Hematopoietic multipotent progenitor cell treated with erythropoietin and hydrocortisone succinate and interleukin-3 and kit ligand, for 8 days (in vitro differentiated cells): ENCODE measurements at regions not wholly inside any gene's neighbourhood (a gene's known extent, or its start where the extent isn't known, plus 50 kb on each side); places are given as distances from the start of the nearest gene placed in this dataset.
A peak's percentile ranks its signal among the peaks of the same experiment; 100 is the strongest.

Experiments
- DNase-seq: peaks from one replicate; pipeline ENCODE4 v3.0.0-alpha.2; 2015

DNA sequence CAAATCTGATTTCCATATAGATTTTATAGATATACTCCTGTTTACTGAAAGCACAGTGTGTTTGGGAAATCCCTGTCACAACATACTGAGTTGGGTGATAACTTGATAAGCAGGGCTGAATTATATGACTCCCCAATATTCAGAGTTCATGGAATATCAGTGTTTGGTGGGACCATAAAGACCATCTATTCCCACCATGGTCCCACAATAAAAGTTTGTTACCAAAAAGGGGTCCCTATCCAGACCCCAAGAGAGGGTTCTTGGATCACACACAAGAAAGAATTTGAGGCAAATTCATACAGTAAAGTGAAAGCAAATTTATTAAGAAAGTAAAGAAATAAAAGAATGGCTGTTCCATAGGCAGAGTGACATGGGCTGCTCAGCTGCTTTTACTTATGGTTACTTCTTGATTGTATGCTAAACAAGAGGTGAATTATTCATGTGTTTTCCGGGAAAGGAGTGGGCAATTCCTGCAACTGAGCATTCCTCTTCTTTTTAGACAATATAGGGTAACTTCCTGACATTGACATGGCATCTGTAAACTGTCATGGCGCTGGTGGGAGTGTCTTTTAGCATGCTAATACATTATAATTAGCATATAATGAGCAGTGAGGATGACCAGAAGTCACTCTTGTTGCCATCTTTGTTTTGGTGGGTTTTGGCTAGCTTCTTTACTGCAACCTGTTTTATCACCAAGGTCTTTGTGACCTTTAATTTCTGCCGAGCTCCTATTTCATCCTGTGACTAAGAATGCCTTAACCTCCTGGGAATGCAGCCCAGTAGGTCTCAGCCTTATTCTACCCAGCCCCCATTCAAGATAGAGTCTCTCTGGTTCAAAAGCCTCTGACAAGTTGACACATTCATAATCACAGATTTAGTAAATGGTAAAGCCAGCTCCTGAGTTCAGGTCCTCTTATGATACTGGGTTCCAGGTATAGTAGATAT, 240.6 kb upstream of the PDGFD start:
- no peak for DNase-seq

DNA sequence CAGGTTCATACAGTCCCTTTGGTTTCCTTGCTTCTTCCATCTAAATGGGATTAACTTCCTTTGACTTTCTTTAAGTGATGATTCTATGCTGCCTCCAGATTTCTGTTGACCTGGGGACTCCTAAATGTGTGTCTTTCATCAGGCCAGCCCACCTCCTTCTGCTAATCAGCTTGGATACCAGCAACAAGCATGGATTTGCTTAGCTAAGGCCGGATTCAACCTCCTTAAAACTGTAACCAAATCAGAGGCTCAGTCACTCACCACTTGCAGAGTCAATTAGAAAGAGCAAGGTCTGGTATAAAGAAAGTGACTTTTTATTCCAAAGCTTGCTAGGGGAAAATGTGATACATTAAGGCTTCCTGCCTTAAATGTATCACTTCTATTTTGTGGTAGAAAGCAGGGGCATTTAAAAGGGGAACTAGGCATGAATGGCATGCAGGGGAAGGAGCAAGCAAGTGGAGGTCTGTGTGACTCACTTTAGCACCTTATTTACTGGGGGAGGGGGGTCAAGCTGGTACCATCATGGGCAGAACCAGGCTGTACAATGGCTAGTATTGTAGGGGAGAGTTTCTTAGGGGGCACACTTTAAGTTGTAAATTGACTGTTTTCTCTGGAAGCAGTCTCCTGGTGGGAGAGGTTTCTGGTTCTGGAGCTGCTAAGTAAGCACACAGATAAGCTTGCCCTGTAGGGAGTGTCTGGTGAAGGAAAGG, 239.0 kb upstream of the PDGFD start:
- no peak for DNase-seq

DNA sequence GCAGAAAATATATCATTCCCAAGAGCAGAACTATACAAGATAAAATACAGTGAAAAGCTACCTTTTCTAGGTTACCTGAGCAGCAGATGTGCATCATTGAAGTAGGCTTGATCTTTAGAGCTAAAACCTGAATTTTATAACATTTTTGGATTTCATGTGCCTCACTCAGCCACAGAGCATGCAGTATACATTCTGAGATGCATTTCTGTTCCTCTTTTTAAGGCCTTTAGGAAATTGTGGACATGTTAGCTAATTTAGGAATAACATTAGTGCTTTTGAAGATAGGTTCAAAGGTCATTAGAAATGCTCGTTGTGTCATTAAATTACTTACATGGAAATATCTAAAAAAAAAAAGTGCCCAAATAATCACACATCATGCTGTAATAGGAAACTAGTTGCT, 230.6 kb upstream of the PDGFD start:
- no peak for DNase-seq

DNA sequence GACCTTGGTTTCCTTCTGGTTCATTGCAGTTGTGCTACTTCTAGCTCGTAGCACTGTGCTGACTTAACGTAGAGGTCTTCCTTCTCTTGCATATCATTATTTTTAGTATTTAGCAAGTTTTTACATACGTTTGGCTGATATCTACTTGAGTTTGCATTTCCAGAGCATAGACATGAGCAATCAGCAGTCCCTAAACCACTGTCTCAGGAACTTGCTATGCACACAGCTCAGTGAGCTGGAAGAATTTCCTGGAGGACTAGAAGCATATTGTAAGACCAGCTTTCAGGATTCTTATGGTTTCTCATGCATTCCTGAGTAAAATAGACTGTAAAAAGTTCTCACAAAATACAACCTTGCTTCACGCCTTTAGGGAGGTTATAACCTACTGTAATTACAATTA, 226.7 kb upstream of the PDGFD start:
- no peak for DNase-seq

DNA sequence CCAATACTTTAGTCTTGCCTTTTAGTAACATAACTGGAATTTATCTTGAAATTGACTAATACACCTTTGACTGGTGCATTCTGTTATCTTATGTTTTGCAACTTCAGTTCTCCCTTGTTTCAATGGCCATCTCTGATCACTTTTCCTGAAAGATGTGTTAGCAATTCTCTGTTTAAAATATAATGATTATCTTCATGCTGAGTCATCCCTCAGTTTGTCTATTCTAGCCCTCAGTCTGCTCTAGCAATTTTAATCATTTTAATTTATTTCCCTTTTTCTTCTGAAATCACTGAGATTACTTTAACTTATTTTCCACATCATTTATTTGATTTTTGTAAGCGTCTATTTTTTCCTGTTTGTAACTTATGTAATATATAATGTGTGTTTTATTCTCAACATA, 221.9 kb upstream of the PDGFD start:
- no peak for DNase-seq

DNA sequence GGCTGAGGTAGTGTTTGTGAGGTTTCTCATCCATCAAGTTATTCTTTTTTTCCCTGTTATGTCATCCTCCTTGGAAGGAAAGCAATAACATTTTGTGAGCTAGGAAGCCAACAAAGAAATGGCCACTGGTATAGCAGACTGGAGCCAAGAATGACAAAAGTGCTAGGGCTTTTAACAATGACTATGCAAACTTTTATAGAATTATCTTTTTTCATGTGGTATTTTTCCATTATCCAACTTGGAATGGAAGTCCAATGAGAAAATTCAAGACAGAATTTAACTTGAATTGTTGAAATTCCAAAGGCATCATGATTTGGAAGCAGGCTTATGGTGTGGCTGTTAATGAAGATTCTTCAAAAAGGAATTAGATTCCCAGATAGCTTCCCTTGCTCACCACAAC, 216.4 kb upstream of the PDGFD start:
- no peak for DNase-seq

DNA sequence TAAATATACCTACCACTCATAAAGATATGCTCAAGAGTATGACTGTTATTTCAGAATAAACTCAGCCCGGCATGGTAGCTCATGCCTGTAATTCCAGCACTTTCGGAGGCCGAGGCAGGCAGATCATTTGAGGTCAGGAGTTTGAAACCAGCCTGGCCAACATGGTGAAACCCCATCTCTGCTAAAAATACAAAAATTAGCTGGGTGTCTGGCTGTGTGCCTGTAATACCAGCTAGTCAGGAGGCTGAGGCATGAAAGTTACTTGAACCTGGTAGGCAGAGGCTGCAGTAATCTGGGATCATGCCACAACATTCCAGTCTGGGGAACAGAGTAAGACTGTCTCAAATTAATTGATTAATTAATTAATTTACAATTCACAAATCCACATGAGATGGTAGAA, 208.2 kb upstream of the PDGFD start:
- DNase-seq = no peak

DNA sequence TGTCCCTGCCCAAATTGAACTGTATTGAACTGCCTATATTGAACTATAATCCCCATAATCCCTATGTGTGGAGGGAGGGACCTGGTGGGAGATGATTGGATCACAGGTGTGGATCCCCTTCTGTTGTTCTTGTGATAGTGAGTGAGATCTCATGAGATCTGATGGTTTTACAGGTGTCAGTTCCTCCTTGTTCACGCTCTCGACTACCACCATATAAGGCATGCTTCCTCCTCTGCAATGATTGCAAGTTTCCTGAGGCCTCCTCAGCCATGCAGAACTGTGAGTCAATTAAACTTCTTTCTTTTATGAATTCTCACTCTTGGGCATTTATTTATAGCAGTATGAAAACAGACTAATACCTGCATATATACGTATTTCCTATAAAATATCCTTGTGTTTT, 206.5 kb upstream of the PDGFD start:
- no peak for DNase-seq

DNA sequence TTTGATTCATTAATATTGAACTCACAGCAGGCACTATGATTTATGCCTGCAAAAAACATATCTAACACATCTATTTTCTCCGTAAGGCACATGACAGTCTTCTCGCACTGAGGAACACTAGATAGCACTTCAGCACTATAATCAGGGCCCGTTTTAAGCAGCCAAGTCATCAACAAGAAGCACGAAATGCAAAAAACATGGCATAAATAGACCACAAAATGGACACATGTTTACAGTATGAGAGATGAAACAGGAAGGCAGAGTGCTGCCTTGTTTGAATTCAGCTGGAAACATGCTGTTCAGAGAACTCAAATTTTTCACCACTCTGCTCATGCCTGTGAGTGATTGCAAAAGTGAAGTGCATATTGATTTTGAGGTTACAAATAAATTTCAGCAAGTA, 205.8 kb upstream of the PDGFD start:
- no peak for DNase-seq

DNA sequence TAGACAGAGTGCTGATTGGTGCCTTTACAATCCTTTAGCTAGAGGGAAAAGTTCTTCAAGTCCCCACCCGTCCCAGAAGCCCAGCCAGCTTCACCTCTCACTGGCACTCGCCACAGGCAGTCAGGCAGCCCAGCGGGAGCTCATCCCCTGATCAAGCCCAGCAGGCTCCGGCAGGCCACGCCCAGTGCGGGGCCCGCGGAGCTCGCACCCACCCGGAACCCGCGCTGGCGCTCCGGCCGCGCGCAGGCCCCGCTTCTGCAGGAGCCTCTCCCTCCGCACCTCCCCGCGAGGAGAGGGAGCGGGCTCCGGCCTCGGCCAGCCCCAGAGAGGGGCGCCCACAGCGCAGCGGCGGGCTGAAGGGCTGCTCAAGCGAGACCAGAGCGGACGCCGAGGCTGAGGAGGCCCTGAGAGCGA, 202.4 kb upstream of the PDGFD start:
- no peak for DNase-seq

DNA sequence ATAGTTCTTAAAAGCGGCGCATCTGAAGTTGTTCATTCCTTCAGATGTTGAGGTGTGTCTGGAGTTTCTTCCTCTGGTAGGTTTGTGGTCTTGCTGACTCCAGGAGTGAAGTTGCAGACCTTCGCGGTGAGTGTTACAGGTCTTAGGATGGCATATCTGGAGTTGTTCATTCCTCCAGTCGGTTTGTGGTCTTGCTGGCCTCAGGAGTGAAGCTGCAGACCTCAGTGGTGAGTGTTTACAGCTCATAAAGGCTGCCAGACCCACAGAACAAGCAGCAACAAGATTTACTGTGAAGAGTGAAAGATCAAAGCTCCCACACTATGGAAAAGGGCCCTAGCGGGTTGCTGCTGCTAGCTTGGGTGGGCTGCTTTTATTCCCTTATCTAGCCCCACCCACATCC, 201.7 kb upstream of the PDGFD start:
- no peak for DNase-seq

DNA sequence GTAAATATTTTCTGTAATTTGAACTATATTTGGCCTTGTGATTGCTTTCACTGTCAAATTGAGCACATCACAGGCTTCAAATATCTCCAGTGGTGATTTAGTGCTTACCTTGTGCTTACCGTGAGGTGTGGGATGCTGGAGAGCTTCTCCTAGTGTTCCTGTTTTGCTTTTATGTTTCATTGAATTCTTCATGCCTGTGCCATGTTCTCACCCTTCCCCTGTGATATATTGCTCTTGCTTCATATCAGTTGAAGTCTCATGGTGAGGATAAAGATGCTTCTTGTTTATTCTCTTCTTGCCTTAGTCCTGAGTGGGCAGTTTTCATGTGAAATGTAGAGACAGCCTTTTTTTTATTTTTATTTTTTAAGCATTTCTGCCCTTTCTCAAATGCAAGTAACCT, 198.0 kb upstream of the PDGFD start:
- no peak for DNase-seq

DNA sequence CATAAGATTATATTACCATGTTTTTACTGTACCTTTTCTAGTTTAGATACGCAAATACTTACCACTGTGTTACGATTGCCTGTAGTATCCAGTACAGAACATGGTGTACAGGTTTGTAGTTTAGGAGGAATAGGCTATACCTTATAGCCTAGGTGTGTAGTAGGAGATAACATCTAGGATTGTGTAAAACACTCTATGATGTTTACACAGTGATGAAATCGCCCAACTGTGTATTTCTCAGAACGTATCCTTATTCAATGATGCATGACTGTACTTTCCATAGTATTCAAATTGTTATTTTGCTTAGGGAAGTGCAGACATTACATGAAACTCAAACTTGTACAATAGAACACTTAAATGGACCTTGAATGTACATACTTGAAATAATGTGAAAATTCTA, 188.1 kb upstream of the PDGFD start:
- no peak for DNase-seq

DNA sequence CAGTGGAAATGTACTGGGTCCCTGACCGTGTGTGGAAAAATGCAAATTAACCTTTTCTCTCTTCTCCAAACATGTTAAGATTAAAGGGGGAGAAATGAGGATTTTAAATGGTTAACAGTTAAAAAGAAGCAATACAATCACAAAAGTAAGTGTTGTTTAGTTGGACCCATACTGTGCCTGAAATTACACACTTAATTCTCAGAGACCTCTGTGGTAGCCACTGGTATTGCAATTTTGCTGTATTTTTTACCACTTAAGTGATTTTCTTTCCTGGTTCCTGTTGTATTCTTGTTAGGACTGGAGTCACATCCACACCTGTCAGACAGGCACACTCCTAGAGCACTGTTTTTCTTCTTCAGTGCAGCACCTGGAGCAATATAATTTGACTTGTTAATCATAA, 179.6 kb upstream of the PDGFD start:
- no peak for DNase-seq

DNA sequence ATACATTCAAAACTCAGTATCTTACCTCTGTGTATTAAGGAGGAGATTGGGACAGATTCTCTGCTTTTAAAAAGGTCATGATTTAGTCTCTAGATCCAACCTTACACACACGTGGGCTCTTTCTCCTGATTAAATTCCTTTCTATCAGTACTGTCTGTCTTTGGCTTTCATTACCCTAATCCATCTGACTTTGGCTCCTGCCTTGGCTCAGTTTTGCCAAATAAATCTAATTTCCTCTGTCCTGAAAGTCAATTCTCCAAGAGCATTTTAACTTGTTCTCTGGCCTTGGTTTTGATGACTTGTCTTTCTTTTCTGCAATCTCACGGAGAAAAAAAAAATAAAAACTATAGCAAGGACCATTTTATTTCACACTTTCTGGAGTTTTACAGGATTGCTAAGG, 176.6 kb upstream of the PDGFD start:
- no peak for DNase-seq

DNA sequence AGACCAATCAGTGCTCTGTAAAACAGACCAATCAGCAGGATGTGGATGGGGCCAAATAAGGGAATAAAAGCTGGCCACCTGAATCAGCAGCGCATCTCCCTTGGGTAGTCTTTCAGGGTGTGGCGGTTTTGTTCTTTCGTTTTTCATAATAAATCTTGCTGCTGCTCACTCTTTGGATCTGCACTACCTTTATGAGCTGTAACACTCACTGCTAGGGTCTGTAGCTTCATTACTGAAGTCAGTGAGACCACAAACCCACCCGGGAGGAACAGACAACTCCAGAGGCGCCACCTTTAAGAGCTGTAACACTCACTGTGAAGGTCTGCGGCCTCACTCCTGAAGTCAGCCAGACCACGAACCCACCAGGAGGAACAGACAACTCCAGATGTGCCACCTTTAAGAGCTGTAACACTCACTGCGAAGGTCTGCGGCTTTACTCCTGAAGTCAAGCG, 175.5 kb upstream of the PDGFD start:
- DNase-seq = no peak

DNA sequence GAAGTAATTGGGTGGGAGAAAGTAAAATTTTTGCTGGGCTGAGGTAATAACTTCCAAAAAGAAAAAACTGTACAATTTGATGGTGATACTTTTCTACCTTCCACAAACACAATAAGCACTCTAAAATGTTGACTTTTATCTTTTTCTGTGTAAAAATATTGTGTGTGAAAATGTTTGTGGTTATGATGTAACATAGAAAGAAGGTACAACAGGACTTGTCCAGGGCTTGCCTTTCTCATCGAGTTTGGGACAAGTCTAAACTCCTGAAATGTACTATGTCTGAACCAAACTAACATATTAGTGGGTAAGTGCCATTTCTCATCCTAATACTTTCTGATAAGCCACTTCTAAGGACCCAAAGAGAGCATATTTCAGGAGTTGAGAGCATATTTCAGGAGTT, 174.2 kb upstream of the PDGFD start:
- DNase-seq = no peak

DNA sequence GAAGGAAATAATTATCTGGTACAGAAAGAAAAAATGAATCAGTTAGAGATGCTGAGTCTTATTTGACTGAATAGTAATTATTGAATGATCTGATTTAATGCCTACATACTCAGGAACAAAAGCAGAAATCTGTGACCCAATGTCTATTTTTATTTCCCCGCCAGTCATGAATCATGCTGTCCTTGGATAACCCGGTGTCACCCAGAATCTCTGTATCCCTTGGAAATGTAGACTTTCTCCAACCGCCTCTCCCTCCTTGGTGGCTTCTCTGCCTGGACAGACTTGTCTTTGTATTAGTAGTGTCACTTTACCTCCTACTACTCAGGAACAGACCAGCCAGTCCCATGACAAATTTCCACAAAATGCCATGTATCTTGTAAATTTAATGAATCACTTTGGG, 173.3 kb upstream of the PDGFD start:
- DNase-seq = no peak

DNA sequence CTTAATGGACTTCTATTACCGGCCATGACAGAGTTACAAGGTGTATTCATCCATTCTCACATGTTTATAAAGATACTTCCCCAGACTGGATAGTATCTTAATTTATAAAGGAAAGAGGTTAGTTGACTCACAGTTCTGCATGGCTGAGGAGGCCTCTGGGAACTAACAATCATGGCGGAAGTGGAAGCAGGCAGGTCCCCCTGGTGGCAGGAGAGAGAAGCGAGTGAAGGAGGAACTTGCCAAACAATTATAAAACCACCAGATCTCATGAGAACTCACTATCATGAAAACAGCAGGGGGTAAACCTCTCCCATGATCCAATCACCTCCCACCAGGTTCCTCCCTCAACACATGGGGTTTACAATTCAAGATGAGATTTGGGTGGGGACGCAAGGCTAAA, 170.0 kb upstream of the PDGFD start:
- peak; percentile 22 for DNase-seq

DNA sequence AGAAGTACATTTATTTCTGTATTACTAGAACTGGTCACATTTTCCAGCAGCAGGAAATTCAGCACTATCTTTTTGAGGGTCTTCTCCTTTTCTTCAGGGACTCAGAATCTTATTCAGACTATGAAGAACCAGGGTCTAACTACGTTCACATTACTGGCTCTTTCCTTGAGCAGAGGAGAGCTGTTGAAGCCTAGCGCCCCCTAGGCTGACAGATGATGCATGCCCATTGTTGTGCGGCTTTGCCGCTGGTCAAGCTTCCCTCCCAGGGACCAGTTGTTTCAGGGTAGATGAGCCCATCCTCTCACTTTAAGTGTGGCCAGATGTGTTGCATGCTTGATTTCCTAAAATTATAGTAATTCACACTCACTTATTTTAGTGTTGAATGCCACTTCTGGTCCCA, 168.2 kb upstream of the PDGFD start:
- no peak for DNase-seq

DNA sequence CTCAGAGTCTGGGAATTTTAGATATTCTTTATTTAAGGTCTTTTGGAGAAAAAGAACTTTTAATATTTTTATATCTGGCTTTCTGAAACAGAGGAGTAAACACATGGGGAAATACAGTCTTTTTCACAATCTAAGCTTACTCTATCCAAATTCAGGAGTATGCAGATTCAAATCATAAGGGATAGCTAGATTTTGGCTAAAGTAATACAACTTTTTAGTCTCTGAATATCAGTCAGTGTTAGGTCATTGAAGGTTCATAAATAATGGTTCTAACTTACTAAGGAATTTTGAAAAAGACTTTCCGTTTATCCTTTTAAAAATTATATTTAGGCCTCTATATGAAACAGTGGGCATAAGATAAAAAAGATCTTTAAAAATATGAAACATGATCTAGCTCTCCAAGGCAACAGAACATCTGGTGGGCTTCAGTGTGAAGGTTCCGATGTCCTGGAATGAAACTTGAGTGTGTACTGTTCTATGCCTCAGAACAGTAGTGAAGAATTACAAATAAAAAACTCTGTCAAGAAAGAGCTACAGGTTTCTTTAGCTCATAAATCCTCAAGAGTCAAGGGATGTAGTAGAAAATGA, 165.2 kb upstream of the PDGFD start:
- DNase-seq = no peak

DNA sequence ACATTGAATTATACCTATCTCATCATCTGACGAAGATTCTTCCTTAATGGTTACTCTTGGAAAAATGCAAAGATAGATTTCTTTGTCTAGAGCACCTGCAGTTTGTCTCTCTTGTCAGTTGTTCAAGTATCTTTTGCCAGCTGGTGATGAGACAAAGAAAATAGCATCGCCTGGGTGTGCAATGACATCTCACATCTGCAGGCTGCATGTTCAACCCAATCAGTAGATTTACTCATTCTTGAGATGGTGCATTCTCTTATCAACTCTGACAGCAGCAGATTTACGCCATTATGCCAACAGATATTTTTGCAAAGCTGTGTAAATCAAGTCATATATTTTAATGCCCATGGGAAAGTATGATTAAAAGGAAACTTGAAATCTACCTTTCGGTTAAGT, 164.6 kb upstream of the PDGFD start:
- no peak for DNase-seq

DNA sequence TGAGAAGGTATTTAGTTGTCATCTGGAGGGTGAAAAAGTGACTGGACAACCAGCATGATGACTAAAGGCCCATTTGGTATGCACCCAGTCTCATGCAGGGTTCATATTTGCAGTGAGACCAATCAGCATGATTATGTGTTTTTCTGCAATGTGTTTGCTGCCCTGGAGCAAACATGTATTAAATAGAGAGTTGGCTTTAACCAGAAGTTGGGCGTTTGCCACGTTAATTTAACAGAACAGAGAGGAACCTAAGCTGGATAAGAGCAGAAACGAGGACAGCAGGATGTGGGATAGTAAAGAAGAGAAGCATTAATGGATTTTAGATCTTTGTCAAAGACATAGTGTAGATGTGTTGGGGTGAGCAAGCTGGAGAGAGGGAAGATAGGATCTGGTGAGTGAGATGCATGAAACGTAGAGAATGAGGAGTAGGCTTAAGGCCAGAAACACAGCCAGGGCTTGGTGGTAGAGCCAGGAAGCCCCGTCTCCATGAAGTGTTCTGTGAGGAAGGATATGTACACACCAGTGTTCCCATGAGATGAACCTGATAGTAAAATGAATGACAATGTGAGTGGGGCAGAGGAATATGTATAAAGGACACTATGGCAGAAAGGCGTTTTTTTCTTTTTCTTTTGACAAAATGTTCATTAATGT, 164.0 kb upstream of the PDGFD start:
- no peak for DNase-seq

DNA sequence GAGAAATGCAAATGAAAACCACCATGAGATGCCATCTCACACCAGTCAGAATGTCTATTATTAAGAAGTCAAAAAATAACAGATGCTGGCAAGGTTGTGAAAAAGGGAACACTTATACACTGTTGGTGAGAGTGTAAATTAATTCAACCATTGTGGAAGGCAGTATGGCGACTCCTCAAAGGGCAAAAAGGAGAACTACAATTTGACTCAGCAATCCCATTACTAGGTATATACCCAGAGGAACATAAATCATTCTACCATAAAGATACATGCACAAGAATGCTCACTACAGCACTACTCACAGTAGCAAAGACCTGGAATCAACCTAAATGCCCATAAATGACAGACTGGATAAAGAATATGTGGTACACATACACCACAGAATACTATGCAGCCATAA, 161.1 kb upstream of the PDGFD start:
- DNase-seq = no peak
